OCI-LY1 (cell line): ENCODE measurements at regions not wholly inside any gene's neighbourhood (a gene's known extent, or its start where the extent isn't known, plus 50 kb on each side); places are given as distances from the start of the nearest gene placed in this dataset.

Source experiments
- EZH2 ChIP-seq: fragments of 200-600 bp; sonication (generic), shearing (Covaris generic); IDR thresholded peaks from 2 replicates; pipeline ENCODE4 v1.8.0; 2017; ENCODE audit warnings: borderline replicate concordance, mixed run types, mild to moderate bottlenecking, antibody characterized with exemption, low read length, moderate library complexity, mixed read lengths
- TF ChIP-seq, protein P1 (sequence below): fragments of 200-600 bp; sonication (generic), shearing (Covaris generic); IDR thresholded peaks from 2 replicates; pipeline ENCODE4 v1.5.1; 2017; ENCODE audit warnings: mild to moderate bottlenecking, antibody characterized with exemption, low read length, moderate library complexity, mixed read lengths

- TF ChIP-seq, protein P1, sequence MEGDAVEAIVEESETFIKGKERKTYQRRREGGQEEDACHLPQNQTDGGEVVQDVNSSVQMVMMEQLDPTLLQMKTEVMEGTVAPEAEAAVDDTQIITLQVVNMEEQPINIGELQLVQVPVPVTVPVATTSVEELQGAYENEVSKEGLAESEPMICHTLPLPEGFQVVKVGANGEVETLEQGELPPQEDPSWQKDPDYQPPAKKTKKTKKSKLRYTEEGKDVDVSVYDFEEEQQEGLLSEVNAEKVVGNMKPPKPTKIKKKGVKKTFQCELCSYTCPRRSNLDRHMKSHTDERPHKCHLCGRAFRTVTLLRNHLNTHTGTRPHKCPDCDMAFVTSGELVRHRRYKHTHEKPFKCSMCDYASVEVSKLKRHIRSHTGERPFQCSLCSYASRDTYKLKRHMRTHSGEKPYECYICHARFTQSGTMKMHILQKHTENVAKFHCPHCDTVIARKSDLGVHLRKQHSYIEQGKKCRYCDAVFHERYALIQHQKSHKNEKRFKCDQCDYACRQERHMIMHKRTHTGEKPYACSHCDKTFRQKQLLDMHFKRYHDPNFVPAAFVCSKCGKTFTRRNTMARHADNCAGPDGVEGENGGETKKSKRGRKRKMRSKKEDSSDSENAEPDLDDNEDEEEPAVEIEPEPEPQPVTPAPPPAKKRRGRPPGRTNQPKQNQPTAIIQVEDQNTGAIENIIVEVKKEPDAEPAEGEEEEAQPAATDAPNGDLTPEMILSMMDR, result no peak
- TF ChIP-seq EZH2, result no peak
Measured at GRCh38 chr2:11071211-11071610, 84.1 kb upstream of the SLC66A3 start.
